G401 (cell line): ENCODE measurements at regions not wholly inside any gene's neighbourhood (a gene's known extent, or its start where the extent isn't known, plus 50 kb on each side); places are given as distances from the start of the nearest gene placed in this dataset.
"Not testable (repeated sequence)": the region's sequence is repeated elsewhere in the genome, so short reads cannot be mapped to it uniquely, and the experiment has no call there.

Experiments used
- DNase-seq: peaks from one replicate; pipeline ENCODE4 v3.0.0-alpha.2; 2015; ENCODE audit warnings: low spot score
- in situ Hi-C: cut with HindIII; loops from 2 replicates; pipeline ENCODE4 v1.10.0; 2016; ENCODE audit warnings: low sequenced_read_pairs, mixed read lengths

- in situ Hi-C loops = no loop called here
- DNase-seq = no peak
Measured at GRCh38 chr7:24113506-24113905, 170.5 kb upstream of the NPY start.

GRCh38 chr7:24115661-24116060, 168.3 kb upstream of the NPY start:
- DNase-seq = no peak
- in situ Hi-C loops = no loop called here

GRCh38 chr7:24117903-24118499, 166.0 kb upstream of the NPY start:
- in situ Hi-C loops = not testable (repeated sequence)

GRCh38 chr7:24119852-24120251, 164.1 kb upstream of the NPY start:
- in situ Hi-C loops = no loop called here

More at GRCh38 chr7:24117903-24118499, 166.0 kb upstream of the NPY start:
- not testable (repeated sequence) for DNase-seq

GRCh38 chr7:24123076-24123475, 160.9 kb upstream of the NPY start:
- in situ Hi-C loops = no loop called here
- DNase-seq = no peak

More at GRCh38 chr7:24119852-24120251, 164.1 kb upstream of the NPY start:
- DNase-seq = no peak

GRCh38 chr7:24125765-24126164, 158.2 kb upstream of the NPY start:
- in situ Hi-C loops = no loop called here
- no peak for DNase-seq

- DNase-seq = no peak
- in situ Hi-C loops = no loop called here
Measured at GRCh38 chr7:24127930-24128329, 156.1 kb upstream of the NPY start.

- DNase-seq = no peak
- in situ Hi-C loops = no loop called here
Measured at GRCh38 chr7:24129597-24129996, 154.4 kb upstream of the NPY start.

- no peak for DNase-seq
- in situ Hi-C loops = no loop called here
Measured at GRCh38 chr7:24130631-24131030, 153.4 kb upstream of the NPY start.

GRCh38 chr7:24133691-24134090, 150.3 kb upstream of the NPY start:
- DNase-seq = no peak
- in situ Hi-C loops = no loop called here

- no peak for DNase-seq
- in situ Hi-C loops = no loop called here
Measured at GRCh38 chr7:24134535-24134934, 149.5 kb upstream of the NPY start.

GRCh38 chr7:24135003-24135817, 148.8 kb upstream of the NPY start:
- in situ Hi-C loops = no loop called here
- DNase-seq = no peak

- no peak for DNase-seq
- in situ Hi-C loops = no loop called here
Measured at GRCh38 chr7:24137338-24137737, 146.7 kb upstream of the NPY start.

GRCh38 chr7:24138343-24138742, 145.6 kb upstream of the NPY start:
- DNase-seq = no peak
- in situ Hi-C loops = no loop called here

- in situ Hi-C loops = no loop called here
- DNase-seq = no peak
Measured at GRCh38 chr7:24140001-24140400, 144.0 kb upstream of the NPY start.

GRCh38 chr7:24141874-24142509, 142.0 kb upstream of the NPY start:
- no peak for DNase-seq
- in situ Hi-C loops = no loop called here

GRCh38 chr7:24143547-24143946, 140.4 kb upstream of the NPY start:
- DNase-seq = no peak
- in situ Hi-C loops = no loop called here

GRCh38 chr7:24151944-24152343, 132.0 kb upstream of the NPY start:
- no peak for DNase-seq
- in situ Hi-C loops = no loop called here

- in situ Hi-C loops = no loop called here
- no peak for DNase-seq
Measured at GRCh38 chr7:24152356-24152755, 131.6 kb upstream of the NPY start.

GRCh38 chr7:24152877-24153472, 131.0 kb upstream of the NPY start:
- in situ Hi-C loops = no loop called here
- DNase-seq = no peak
